HL-60 (cell line): ENCODE measurements at regions not wholly inside any gene's neighbourhood (a gene's known extent, or its start where the extent isn't known, plus 50 kb on each side); places are given as distances from the start of the nearest gene placed in this dataset.

Source experiments
- CTCF ChIP-seq: IDR thresholded peaks from one replicate; pipeline ENCODE4 v1.5.1; 2011; ENCODE audit warnings: low read length, control low read depth, inconsistent platforms; ENCODE audit not compliant: insufficient read depth
- POLR2AphosphoS5 ChIP-seq: IDR thresholded peaks from 2 replicates; pipeline ENCODE4 v1.6.1; 2012; ENCODE audit warnings: low read depth
- REST ChIP-seq: IDR thresholded peaks from 2 replicates; pipeline ENCODE4 v1.6.1; 2012; ENCODE audit warnings: low read depth; ENCODE audit not compliant: insufficient replicate concordance
- SPI1 ChIP-seq: IDR thresholded peaks from 2 replicates; pipeline ENCODE4 v1.6.1; 2012; ENCODE audit warnings: low read depth, mild to moderate bottlenecking, borderline replicate concordance

DNA sequence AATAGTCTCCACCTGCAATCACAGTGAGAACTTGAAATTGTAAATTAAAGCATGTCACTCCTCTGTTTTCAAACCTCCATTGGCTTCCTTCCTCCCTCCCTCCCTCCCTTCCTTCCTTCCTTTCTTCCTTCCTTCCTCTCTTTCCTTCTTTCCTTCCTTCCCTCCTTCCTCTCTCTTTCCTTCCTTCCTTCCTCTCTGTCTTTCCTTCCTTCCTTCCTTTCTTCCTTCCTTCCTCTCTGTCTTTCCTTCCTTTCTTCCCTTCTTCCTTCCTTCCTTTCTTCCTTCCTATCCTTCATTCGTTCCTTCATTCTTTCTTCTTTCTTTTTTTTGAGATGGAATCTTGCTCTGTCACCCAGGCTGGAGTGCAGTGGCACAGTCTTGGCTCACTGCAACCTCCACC lies 595.0 kb upstream of the ZNF608 start:
- TF ChIP-seq CTCF (no peak), POLR2AphosphoS5 (no peak), REST (no peak), SPI1 (no peak)
